Renal cortex interstitium (tissue), 11 donors: ENCODE measurements at regions not wholly inside any gene's neighbourhood (a gene's known extent, or its start where the extent isn't known, plus 50 kb on each side); places are given as distances from the start of the nearest gene placed in this dataset.
"Not testable (repeated sequence)": the region's sequence is repeated elsewhere in the genome, so short reads cannot be mapped to it uniquely, and the experiment has no call there.

Experiments used
- DNase-seq, 11 donors: peaks; one replicate each; pipeline ENCODE4 v3.0.0-alpha.2; 2013; ENCODE audit warnings: low read depth in 9 of 11, low spot score in 4 of 11; ENCODE audit errors: extremely low read depth in 1 of 11

DNA sequence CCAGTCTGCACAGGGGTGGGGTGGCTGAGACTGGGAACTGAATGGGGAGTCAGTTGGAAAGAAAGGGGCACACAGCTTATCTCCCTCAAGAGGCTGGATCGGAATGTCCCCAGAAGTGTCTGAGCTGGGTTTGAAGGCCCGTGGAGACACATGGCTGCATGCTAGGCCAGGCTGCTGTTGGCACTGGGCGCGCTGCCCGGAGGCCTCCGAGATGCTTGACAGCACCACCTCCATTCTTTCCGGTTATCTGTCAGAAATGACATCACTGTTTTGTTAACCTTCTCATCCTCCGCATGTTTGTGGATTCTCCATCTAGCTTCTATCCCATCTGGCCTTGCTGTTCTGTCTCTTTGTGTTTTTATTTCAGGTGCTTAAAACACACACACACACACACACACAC lies 85.5 kb downstream of the APIP start:
- DNase-seq = no peak

DNA sequence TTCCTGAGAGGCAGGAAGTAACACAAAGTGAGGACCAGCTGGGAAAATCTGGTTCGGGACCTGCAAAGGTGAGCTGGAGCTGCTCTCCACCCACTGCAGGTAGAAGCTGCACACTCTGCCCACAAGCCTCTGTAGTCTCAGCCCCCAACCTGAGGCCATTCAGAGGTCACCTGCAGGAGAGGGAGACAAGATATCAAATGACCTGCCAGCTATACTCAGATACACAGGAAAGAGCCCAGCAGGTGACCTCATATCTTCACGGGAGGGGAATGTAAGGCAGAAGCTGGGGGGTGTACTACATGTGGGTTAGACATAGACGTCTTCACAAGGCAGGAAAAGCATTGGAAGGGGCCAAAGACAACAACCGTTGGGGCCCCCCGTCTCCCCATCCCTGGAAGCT lies 86.1 kb downstream of the APIP start:
- no peak for DNase-seq

DNA sequence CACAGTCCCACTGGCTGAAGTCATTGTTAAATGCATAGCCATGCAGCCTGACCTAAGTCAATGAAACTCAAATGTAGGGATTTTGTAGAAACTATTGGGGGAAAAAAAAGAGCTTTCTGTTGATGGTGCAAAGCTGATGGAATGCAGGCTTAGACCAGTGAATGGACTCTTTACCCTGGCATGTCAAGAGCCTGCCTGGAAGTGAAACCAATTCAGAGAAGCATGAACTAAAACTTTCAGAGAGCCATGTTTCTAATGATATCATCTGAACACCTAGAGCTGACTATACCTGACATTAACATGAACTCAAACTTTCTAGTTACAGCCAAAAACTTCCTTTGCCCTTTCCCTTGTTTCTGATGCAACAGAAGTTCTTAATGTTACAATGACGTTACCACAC lies 89.0 kb downstream of the APIP start:
- no peak for DNase-seq

DNA sequence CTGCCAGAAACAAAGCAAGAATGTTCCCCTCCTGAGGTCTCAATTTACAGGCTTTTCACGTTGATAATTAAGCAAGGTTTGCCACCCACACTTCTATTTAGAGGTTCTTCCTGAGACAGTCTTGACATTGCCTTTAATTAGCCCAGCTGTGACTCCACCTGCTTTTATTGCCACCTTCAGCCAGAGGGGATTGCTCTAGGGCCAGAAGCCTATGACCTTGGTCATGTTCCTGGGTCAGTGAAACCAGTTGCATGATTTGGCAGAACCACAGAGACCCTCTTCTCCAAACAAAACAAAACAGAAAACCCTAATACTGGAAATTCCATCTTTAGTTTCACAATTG lies 89.8 kb downstream of the APIP start:
- DNase-seq = no peak

DNA sequence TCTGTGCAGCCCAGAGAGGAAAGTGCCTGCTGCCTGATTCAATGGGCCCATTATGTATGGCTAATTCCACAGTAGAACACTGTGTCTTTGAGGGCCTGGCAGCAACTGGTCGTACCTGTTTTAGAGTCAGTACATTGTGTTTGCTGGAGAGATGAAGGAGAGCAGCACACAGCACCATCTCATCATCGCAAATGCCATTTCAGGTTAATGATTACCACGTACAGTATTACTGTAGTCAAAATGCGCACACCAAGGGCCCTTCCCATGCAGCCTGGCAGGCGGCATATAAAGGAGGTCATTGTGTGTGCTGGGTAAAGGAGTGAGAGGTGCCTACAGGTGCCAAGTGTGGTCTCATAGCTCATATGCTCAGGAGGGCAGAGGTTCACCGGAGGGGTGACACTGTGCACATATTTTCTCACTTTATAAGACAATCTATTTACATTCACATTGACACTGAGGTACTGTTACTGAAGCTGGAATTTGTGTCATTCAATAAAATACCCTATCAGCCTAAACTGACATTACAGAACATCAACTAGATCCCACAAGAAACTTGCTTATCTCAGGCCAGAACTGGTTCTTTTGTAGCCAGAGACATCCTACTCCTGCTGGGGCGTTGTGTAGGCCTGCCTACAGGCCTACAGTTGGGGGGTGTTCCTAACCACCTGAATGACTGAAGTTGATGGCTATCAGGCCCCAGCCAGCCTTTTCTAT lies 90.4 kb downstream of the APIP start:
- peak in 7 of 11 donors; percentile 22 to 62 (median 33) for DNase-seq

DNA sequence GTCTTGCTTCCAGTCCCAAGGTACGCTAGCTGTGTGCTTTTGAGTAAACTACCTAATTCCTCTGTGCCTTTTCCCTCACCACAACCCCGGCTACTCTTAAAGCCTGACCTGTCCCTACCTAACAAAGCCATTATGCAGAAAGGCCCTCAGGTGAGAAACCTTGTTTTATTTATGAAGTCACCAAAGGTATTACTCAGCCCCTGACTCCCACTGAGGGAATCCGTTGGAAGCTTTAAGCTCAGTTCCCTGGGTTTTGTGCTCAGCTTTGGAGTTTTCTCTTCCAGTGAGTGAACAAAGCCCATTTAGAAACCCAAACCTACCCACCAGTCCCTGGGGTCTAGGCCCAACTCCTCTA lies 90.9 kb downstream of the APIP start:
- no peak for DNase-seq

GRCh38 chr11:34824425-34824824 lies 91.8 kb downstream of the APIP start:
- DNase-seq = no peak

DNA sequence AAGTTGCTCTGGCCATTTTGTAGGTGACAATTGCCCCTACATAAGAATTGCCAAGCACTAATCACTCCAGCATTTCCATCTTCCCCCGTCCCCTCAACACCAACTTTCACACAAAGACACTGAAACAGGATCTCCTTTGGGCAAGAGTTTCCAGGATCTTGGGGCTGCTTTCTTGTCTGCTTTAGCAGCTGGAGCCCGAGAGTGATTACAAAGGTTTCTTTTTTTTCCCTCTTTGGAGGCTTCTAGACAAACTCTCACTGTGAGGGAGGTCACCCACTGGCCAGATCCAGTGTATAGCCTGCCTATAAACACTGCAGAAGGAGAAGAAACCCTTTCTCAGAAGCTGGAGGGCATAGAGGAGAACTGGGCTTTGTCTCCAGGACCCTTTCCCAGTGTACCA lies 92.5 kb downstream of the APIP start:
- no peak for DNase-seq

- DNase-seq = no peak
These were observed 93.0 kb downstream of the APIP start for GRCh38 chr11:34823197-34823596.

GRCh38 chr11:34819740-34820482 lies 96.3 kb downstream of the APIP start:
- DNase-seq = no peak

DNA sequence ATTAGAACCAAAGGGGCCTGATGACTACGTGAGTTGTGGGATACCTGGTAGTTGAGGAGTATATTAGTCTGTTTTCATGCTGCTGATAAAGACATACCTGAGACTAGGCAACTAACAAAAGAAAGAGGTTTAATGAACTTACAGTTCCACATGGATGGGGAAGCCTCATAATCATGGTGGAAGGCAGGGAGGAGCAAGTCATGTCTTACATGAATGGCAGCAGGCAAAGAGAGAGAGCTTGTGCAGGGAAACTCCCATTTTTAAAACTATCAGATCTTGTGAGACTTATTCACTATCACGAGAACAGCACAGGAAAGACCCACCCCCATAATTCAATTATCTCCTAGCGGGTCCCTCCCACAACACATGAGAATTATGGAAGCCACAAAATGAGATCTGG lies 98.4 kb downstream of the APIP start:
- DNase-seq = not testable (repeated sequence)

GRCh38 chr11:34816698-34817213 lies 99.4 kb downstream of the APIP start:
- DNase-seq = no peak

GRCh38 chr11:34812905-34813576 lies 103.1 kb downstream of the APIP start:
- no peak for DNase-seq

GRCh38 chr11:34811858-34812257 lies 104.3 kb downstream of the APIP start:
- DNase-seq = no peak

DNA sequence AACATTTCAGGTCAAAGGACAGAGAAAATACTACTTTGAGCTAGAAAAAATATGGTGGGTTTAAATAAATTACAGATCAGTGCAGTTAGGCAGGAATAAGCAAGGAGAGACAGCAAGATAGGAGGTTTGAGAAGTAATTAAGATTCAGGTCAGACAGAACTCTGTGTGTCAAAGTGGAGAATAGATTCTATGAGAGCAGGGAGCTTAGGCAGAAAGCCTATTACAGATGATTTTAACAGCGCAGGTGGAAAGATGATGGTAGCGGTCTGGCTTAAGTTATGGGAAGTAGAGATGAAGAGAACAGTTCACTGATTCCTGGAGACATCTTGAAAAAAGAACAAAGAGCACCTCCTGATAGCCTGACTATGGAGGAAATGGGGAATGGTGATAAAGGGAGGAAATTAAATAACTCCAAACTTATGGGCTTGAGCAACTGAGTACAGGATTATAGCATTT lies 106.0 kb downstream of the APIP start:
- no peak for DNase-seq

DNA sequence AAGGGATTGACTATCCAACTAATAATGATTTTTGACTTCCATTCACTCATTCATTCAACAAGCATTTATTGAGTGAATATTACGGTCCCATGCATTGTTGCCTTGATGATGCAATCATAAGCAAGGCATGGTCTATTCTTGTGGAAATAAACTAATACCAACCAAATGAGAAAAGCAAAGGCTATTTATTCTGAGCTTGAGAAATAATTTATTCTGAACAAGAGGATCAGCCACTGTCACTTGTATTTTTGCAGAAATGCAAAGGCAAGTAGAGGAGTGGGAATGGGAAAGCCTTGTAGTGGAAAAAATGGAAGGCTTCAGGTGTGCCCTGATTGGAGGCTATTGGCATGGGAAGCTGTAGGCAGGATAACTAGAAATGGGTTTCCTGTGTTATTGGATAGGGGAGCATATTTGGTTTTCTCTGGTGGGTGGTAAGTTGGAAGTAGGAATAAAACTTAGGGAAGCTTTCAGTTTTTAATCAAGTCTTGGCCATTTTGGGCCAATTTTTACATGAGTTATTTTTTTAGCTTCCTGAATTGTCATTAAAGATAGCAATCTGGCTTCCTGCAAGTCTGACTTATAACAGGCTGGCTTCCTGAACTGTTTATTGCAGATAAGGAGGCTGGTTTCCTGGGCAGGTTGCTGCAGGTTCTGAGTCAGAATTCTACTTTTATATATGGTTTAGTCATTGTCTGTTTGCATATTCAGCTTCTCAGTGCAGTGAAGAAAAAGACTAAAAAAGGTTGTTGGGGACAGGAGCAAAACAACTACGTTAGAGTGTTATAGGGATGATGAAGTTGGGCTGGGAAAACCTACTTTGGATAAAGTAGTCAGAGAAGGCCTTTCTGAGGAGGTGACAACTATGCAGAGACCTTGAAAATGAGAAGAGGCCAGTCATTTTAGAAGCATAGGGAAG lies 106.7 kb downstream of the APIP start:
- no peak for DNase-seq

- DNase-seq = no peak
These were observed 109.3 kb downstream of the APIP start for GRCh38 chr11:34806875-34807274.

DNA sequence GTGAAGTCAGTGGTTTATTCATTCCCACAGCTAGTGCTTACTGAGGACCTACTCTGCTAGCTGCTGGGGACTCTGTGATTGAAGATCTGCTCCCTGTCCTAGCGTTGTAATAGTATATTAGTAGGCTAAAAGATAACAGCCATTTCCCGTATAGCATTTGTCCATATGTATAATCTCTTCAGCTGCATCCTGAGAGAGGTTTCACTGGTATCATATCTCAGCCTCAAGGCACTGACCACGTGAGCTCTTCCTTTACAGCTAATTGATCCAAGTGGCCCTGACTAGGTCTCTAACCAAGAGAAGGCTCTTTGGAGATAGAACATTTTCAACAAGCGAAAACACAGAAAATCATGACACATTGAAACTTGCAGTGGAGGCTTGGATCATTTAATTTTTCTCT lies 110.2 kb downstream of the APIP start:
- DNase-seq = no peak

DNA sequence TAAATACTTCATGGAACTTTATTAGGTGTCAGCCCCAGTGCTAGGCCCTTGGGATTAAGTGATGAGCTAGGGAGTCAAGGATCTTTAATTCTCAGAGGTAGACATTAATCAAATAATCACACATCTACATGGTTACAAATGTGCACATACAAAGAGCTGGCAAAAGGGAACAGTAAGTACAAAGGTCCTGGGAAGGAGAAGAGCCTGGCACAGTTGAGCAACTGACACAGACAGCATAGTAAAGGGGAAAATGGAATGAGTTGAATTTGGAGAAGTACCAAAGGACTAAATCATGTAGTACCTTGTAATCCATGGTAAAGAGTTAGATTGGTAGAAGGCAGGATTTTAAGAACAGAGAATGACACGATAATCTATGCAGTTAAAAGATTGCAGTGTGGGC lies 116.3 kb downstream of the APIP start:
- no peak for DNase-seq
